ENCODE measurements at regions not wholly inside any gene's neighbourhood (a gene's known extent, or its start where the extent isn't known, plus 50 kb on each side); places are given as distances from the start of the nearest gene placed in this dataset.

GRCh38 chr5:135137146-135137915 lies 103.3 kb upstream of the PITX1 start:
- Histone ChIP-seq H3K4me1 (no peaks in the 10 kb centered on the region), H3K4me3 (no peak overlapping the region), H3K27ac (no peak overlapping the region), H3K27me3 (no peaks in the 10 kb centered on the region), H3K9me3 (no peaks in the 10 kb centered on the region), H3K36me3 (no peaks in the 10 kb centered on the region)
- no peak for DNase-seq
- intact Hi-C loops (cut with DNase I; ENCODE audit: low total_unique reads): no loop called here
- no peak for ATAC-seq
- TF ChIP-seq CTCF (IDR thresholded peaks at IDR 0.05 in 4 of 5, conservative IDR thresholded peaks at IDR 0.05 in 1 of 5) (no peak), POLR2A (IDR thresholded peaks at IDR 0.05) (no peak)
- in situ Hi-C loops (cut with MboI; ENCODE audit: low sequenced_read_pairs in 4 of 4): no loop called here

GRCh38 chr5:135136546-135136945 lies 102.5 kb upstream of the PITX1 start:
- DNase-seq: no peak
- Histone ChIP-seq H3K36me3 (no peaks in the 10 kb centered on the region), H3K27me3 (no peaks in the 10 kb centered on the region), H3K9me3 (no peaks in the 10 kb centered on the region), H3K4me3 (no peak overlapping the region), H3K4me1 (peaks cover 0 to 4% of the 10 kb centered on the region in 2 donors), H3K27ac (no peak overlapping the region)
- in situ Hi-C loops (cut with MboI; ENCODE audit: low sequenced_read_pairs in 4 of 4): no loop called here
- TF ChIP-seq POLR2A (IDR thresholded peaks at IDR 0.05): no peak
- no peak for TF ChIP-seq CTCF (IDR thresholded peaks at IDR 0.05 in 4 of 5, conservative IDR thresholded peaks at IDR 0.05 in 1 of 5)
- no peak for ATAC-seq
- intact Hi-C loops (cut with DNase I; ENCODE audit: low total_unique reads): no loop called here

- Histone ChIP-seq H3K4me1 (peaks cover 0 to 4% of the 10 kb centered on the region in 2 donors), H3K27ac (no peak overlapping the region), H3K4me3 (no peak overlapping the region), H3K27me3 (no peaks in the 10 kb centered on the region), H3K9me3 (no peaks in the 10 kb centered on the region), H3K36me3 (no peaks in the 10 kb centered on the region)
- intact Hi-C loops (cut with DNase I; ENCODE audit: low total_unique reads) (no loop called here), in situ Hi-C loops (cut with MboI; ENCODE audit: low sequenced_read_pairs in 4 of 4) (no loop called here)
- DNase-seq: peak; percentile 32 to 59
- peak; percentile 38 to 44 for ATAC-seq
- TF ChIP-seq POLR2A (IDR thresholded peaks at IDR 0.05) (no peak), CTCF (IDR thresholded peaks at IDR 0.05 in 4 of 5, conservative IDR thresholded peaks at IDR 0.05 in 1 of 5) (no peak)
These were observed 101.7 kb upstream of the PITX1 start for GRCh38 chr5:135135530-135136226.

GRCh38 chr5:135134691-135135381 lies 100.8 kb upstream of the PITX1 start:
- Histone ChIP-seq H3K36me3 (no peaks in the 10 kb centered on the region), H3K9me3 (no peaks in the 10 kb centered on the region), H3K27me3 (no peaks in the 10 kb centered on the region), H3K4me1 (peaks cover 0 to 4% of the 10 kb centered on the region in 2 donors), H3K4me3 (no peak overlapping the region), H3K27ac (no peak overlapping the region)
- DNase-seq: no peak
- ATAC-seq: no peak
- intact Hi-C loops (cut with DNase I; ENCODE audit: low total_unique reads): no loop called here
- in situ Hi-C loops (cut with MboI; ENCODE audit: low sequenced_read_pairs in 4 of 4): no loop called here
- no peak for TF ChIP-seq POLR2A (IDR thresholded peaks at IDR 0.05)
- no peak for TF ChIP-seq CTCF (IDR thresholded peaks at IDR 0.05 in 4 of 5, conservative IDR thresholded peaks at IDR 0.05 in 1 of 5)
